GDM1 (cell line): ENCODE measurements at regions not wholly inside any gene's neighbourhood (a gene's known extent, or its start where the extent isn't known, plus 50 kb on each side); places are given as distances from the start of the nearest gene placed in this dataset.
"Not testable (repeated sequence)": the region's sequence is repeated elsewhere in the genome, so short reads cannot be mapped to it uniquely, and the experiment has no call there.

Experiments used
- DNase-seq: peaks from one replicate; lab custom pipeline; 2025; lab: John Stamatoyannopoulos, UW

DNA sequence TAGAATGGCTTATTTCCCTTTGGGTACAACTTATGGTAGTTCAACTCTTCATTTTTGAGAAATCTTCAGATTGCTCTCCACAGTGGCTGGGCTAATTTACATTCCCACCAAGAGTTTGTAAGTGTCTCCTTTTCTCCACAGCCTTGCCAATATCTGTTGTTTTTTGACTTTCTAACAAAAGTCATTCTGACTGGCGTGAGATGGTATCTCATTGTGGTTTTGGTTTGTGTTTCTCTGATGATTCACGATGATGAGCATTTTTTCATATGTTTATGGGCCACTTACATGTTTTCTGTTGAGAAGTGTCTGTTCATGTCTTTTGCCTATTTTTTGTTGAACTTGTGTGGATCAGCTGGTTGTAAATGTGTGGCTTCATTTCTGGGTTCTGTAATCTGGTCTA is 871.0 kb downstream of the EPHA4 start:
- no peak for DNase-seq

DNA sequence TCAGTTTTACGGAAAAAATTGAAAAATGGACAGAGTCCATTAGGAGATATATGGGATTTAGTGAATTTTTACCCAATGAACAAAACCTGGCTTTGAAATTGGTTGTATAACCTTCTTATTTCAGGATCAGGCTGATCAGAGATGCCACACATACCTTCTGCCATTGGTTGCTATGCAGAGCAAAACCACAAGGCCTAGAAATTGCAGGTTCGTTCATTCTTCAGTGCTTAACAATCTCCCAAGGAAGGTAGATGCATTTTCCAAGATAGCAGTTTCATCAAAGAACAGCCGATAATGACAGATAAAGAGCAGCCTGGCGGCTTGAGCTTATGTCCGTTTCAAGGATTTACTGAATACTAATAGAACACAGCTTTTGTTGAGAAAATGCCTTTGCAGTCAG is 868.8 kb downstream of the EPHA4 start:
- no peak for DNase-seq

DNA sequence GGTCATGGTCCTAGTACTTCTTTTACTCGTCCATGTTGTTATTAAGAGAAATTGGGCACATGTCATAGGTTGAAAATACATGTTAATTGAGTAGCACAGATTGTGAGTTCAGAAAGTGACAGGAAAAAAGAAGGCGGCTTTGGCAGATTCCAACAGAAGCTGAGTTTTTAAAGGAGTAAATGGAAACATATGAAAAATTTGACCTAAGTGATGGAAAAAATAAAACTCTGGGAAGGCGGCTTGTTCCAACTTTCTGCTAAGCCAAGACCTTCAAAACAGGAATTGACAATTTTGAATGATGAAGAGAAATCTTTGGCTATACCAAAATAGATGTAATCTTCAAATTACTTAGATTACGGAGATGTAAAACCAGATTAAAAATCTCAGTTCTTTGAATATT is 868.0 kb downstream of the EPHA4 start:
- no peak for DNase-seq

DNA sequence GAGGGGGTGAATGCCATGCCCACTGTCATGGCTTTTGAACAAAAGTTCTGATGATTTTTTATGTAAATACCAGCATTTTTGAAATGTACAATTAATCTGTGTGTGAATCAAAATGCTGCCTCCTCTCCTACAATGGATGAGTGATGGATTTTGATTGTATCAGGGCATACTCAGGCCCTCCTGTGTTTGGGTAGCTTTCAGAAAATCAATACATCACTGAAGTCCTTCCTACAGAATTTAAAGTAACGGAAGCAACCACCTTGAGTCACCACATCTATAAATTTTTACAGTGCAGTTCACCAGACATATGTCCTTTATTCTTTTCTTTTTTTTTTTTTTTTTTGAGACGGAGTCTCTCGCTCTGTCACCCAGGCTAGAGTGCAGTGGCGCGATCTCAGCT is 867.3 kb downstream of the EPHA4 start:
- DNase-seq: no peak

DNA sequence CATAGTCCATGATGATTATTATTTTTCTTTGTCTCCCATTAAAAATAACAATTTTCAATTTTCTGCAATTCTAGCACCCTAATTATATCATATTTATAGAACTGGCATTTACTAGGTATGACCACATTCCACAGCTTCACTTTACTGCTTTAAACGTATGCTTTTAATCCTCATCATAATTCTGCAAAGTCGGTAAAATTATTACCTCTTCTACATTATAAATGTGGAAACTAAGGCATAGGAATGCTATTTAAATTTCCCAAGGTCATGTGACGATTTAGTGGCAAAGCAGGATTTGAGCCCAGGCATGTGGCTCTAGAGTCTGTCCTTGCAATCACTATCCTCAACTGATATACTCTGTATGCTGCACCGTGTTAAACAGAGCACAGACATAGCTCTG is 866.4 kb downstream of the EPHA4 start:
- DNase-seq: no peak

DNA sequence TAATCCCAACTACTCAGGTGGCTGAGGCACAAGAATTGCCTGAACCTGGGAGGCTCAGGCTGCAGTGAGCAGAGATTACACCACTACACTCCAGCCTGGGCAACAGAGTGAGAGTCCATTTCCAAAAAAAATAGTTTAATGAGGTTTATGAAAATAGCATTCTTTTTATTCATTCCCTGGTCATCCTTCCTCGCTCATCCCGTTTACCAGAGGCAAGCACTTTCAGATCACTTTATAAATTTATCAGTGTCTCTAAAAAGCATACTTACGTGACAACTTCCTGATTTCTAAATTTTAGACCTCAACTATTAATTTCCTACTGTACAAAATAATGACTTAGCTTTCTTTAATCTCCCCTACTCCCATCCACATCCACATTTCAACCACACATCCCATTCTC is 864.8 kb downstream of the EPHA4 start:
- no peak for DNase-seq

DNA sequence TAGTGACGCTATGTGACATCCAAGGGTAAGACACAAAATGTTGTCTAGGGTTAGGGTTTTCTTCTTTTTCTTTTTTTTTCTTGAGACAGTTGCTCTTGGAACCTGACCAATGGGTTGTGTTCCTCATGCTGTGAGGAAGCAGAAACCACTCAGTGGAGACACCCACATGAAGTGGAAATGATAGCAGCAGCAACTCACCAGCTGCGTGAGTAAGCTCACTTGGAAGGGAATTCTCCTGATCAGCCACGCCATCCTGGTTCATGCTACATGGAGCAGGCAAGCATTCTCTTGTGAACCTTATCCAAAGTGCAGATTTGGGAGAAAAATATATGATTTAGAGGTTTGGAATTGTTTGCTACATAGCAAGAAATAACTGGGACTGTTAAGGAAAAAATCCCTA is 863.7 kb downstream of the EPHA4 start:
- DNase-seq: no peak

DNA sequence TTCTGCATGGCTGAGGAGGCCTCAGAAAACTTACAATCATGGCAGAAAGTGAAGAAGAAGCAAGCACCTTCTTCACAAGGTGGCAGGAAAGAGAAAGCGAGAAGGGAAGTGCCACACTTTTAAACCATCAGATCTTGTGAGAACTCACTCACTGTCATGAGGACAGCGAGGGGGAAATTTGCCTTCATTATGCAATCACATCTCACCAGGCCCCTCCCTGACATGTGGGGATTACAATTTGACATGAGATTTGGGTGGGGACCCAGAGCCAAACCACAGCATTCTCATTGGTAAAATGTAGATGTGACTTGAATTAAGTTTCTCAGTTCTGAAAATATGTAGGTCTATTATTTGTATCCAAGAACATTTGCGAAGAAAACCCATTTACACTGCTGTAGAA is 854.8 kb downstream of the EPHA4 start:
- no peak for DNase-seq

DNA sequence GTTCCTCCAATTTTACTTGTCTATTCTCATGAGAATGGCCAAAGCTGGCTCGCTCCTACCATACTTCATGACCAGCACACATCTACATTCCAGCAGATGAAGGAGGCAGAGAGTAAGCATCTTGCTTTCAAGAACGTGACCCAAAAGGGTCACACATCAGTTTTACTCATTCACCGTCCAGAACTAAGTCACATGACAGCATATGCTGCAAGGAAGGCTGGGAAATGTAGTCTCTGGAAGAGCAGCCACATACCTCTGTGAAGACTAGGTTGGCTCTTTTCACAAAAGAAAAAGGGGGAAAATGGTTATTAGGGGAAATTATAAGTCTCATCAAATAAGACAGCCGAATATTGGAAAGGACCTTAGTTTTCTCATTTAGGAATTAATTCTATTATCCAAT is 835.3 kb downstream of the EPHA4 start:
- DNase-seq: no peak

DNA sequence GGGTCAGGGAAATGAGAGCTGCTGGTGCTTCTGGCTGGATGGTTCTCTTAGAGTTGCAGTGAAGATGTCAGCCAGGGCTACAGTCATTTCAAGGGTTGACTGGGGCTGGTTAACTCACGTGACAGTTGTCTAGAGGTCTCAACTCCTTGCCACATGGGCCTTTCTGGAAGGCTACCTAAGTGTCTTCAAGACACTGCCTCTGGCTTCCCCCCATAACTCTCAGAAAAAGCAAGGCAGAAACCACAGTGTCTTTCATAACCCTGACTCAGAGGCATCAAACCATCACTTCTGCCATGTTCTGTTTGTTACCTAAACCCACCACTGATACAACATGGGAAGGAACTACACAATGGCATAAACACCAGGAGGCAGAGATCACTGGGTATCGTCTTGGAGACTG is 828.9 kb downstream of the EPHA4 start:
- no peak for DNase-seq

DNA sequence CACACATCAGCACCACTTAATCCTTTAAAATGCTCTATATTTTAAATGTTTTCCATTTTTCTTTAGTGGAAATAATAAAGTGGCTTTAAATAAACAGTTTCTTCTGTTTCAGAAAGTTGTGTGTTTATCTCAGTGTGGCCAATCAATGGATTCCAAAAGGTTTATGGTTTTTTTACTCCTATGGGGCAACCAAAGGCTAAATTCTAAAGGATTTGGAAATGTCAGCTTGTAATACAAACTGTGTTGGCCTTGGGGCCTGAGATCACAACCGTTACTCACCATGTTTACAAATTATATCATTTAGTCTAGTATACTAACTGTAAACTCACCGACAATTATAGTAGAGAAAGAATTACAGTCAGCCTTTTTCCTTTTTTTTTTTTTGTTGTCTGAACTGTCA is 827.2 kb downstream of the EPHA4 start:
- no peak for DNase-seq

DNA sequence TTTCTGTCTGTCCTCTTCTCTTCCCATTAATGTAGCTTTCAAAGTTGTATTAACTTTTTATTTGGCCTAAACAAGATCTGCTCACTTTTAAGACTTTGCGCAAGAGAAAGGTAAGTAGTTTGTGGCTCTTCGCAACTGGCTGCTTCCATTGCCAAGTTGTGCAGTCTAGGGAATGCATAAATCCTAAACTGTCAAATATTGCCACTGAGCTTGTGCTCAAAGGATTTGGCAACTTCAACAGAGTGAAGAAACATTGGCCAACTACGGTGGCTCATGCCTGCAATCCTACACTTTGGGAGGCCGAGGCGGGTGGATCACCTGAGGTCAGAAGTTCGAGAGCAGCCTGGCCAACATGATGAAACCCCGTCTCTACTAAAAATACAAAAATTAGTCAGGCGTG is 826.4 kb downstream of the EPHA4 start:
- no peak for DNase-seq

DNA sequence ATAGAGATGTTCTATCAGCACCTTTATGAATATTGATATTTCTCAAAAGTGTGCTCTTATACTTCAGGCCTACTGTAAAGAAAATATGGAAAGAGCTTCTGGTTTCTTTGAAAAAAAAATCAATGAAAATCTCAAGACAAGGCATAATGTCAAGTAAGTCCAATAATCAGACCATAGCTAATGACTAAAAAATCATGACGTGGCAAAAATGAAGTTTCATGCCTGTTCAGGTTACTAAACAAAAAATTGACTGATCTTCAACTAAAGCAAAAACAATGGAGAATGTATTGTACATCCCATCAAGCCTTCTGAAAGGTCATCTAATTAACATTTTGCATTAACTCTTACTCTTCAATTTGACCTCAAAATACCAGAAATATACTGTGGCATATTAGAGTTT is 824.4 kb downstream of the EPHA4 start:
- no peak for DNase-seq

DNA sequence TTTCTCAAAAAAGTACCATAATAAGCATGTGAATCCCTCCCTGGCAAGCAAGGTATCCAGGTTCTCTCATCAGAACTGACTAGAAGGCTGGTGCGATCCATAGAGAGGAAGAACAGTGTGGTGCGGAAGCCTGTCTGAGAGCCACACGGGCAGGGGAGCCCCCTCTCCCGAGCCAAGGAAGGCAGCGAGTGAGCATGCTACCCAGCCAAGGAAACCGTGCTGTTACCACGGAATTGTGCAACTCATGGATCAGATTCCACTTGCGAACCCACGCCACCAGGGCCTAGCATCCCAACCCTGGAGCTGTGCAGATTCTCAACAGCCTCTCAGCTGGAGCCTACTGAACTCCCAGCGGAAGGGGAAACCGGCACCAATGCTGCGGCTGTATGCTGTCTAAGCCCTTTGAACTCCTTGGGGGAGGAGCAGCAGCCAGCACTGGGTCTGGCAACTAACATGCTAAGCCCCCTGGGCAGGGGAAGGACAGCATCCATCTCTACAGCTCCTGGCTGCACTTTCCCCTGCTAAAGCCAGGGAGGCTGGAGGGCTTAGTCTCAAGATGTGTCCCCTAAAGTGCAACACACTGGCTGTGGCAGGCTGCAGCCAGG is 823.1 kb downstream of the EPHA4 start:
- DNase-seq: no peak

DNA sequence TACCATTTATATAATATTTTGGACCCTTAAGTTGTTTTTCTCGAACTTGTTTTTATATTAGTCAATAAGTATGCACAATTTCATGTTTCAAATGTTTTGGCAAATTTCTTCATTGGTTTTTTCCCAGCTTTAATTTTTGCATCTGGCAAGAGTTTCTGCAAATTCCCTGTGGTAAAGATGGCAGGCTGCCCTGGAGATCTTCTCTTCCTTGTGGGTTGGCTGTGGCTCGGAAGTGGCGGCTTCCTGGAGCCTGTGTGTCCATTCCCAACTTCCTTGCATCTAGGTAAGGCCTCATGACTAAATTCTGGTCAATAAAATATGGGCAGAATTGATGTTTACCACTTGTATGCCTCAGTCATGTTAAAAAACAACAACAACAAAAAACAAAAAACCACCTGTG is 818.6 kb downstream of the EPHA4 start:
- no peak for DNase-seq

DNA sequence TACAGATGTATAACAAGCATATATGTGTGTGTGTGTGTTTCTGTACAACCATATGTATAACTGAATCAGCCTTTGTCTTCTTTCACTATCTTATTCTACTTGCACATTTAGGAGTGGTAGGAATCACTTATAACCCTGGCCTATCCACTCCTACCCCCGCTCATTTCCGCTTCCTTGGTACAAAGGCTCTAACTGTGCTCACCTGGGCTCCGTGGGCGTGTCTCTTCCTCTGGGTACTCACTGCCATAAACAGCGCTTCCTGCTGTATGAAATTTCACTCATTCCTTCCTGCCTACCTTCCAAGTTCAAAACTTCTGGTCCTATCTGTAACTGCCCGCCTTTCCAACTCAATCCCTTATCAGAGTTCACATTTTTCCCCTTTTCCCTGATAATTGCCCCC is 815.5 kb downstream of the EPHA4 start:
- no peak for DNase-seq

DNA sequence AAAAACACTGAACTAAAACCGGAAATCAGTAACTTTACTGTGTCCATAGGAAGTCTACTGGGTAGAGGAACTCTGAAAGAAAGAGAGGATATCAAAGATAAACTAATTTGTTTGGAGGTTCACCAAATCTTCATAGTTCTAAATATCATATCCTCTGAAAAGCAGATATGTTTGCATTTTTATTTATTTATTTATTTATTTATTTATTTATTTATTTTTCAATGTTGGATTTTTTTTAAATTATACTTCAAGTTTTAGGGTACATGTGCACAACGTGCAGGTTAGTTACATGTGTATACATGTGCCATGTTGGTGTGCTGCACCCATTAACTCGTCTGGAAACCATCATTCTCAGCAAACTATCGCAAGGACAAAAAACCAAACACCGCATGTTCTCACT is 813.7 kb downstream of the EPHA4 start:
- DNase-seq: not testable (repeated sequence)

DNA sequence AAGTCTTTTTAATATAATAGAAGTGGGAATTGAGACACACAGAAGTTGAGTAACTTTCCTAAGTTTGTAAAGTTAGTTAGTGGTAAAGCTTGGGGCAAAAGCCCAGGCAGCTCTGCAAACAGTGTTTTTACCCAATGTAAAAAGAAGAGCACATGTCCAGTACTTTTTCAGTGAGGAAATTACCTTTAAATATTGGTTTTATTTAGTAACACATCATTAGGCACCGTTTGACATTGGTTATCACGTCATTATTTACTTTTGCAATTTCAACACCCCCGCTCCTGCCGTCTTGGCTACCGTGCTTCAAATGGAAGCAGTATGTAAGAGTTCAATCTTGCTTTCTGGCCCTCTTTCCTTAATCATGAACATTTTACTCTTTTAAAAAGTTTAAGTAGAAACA is 807.9 kb downstream of the EPHA4 start:
- no peak for DNase-seq

DNA sequence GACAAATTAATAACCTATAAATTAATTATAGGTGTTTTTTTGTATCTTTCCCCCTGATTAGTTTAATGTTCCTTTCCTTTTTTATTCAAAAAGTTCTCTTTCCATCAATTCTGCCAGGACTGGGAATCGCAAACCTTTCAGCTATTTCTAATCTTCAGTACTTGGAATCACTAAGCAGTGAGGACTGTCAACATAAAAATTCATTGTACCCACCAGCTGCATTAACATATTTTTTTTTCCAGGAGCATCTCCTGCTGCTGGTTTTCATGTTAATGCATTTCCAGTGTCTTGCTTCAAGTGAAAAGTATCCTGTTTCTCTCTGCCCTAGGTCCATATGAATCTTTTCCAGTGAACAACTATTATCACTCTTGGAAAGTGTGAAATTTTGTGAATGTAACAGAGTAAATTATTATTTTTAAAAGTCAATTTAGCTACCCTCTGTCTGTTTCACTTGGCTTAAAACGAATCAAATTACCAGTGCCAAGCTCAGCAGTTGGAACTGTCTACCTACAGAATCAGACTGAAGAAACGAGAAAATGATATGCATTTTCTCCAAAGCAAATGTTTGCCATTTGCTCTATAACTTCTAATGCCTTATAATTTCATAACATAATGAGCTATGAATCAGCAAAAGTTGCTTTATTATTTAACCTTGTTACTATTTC is 804.4 kb downstream of the EPHA4 start:
- DNase-seq: no peak

DNA sequence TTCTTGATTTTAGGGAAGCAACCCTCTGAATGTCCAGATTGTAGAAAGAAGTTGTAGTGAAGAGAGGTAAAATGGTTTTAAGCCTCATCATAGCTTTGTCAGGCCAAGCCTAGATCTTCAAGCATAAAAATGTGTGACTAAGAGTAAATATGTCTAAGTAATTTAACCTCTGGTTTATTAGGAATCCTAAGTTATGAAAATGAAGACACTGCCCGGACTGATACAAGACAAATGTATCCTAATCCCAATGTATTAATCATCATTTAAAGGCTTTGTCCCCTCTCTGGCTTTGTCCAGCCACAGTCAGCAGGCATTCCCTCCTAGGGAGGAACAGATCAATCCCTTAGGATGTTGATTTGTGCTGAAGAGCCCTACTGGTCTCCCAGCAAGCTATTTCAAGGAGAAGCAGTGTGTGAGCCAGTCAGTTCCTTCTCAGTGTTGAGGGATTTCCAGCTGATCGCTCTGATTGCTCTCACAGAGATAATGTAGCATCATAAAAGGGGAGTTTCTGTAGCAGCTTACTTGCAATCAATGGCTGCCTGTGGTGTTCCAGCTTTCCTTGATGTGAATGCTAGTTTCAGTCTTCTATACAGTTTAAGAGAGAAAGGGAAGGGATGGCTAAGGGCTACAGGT is 796.1 kb downstream of the EPHA4 start:
- no peak for DNase-seq

DNA sequence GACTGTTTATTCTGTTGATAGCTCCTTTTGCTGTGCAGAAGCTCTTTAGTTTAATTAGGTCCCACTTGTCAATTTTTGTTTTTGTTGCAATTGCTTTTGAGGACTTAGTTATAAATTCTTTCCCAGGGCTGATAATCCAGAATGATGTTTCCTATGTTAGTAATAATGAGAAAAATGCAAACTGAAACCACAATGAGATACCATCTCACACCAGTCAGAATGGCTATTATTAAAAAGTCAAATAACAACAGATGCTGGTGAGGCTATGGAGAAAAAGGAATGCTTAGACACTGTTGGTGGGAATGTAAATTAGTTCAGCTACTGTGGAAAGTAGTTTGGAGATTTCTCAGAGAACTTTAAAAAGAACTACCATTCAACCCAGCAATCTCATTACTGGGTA is 793.0 kb downstream of the EPHA4 start:
- not testable (repeated sequence) for DNase-seq

DNA sequence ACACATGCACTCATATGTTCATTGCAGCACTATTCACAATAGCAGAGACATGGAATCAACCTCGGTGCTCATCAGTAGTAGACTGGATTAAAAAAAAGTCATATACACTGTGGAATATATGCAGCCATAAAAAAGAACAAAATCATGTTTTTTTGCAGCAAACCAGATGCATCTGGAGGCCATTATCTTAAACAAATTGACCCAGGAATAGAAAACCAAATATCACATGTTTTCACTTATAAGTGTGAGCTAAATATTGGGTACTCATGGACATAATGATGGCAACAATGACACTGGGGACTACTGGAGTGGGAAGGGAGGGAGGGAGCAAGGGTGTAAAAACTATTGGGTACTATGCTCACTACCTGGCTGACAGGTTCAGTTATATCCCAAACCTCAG is 792.6 kb downstream of the EPHA4 start:
- DNase-seq: no peak

DNA sequence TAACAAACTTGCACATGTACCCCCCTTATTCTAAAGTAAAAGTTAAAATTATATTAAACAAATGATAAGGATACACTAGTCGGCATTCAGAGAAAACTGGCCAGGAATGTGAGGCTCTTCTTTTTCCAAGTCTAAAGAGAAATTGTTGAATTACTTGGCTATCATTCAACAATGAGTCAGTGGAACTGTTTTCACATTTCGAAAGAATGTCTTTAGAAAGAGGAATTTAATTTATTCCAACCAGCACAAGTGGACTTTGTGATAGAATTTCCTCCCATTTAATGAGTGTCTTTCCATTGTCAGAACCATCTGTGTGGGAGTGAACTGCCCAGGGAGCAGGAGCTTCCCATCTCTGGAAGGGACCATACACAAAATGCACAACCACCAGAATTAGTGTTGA is 792.2 kb downstream of the EPHA4 start:
- no peak for DNase-seq
